ENCODE measurements at regions not wholly inside any gene's neighbourhood (a gene's known extent, or its start where the extent isn't known, plus 50 kb on each side); places are given as distances from the start of the nearest gene placed in this dataset.

DNA sequence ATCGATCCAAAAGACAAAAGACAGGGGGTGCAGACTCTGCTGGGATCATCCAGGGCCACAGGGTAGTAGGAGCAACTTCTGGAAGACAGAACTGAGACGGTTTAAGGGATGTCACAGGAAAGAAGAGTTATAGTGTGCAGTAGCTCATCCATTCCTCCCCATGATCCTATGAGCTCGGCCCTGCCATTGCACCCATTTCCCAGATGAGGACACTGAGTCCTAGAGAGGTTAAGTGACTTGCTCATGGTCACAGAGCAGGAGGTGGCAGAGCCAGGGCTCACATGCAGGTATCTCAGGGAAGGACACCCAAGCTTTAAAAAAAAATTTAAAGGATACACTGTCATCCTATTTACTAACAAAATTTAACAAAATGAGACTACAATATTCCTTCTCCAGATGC lies 86.1 kb upstream of the FZD10 start:
- DNase-seq (ENCODE audit: low read depth) (no peak), FAIRE-seq (no peak)
- no peak overlapping the region for H3K9ac ChIP-seq (ENCODE audit: low read length)
- TF ChIP-seq, protein P1, sequence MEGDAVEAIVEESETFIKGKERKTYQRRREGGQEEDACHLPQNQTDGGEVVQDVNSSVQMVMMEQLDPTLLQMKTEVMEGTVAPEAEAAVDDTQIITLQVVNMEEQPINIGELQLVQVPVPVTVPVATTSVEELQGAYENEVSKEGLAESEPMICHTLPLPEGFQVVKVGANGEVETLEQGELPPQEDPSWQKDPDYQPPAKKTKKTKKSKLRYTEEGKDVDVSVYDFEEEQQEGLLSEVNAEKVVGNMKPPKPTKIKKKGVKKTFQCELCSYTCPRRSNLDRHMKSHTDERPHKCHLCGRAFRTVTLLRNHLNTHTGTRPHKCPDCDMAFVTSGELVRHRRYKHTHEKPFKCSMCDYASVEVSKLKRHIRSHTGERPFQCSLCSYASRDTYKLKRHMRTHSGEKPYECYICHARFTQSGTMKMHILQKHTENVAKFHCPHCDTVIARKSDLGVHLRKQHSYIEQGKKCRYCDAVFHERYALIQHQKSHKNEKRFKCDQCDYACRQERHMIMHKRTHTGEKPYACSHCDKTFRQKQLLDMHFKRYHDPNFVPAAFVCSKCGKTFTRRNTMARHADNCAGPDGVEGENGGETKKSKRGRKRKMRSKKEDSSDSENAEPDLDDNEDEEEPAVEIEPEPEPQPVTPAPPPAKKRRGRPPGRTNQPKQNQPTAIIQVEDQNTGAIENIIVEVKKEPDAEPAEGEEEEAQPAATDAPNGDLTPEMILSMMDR (IDR thresholded peaks at IDR 0.05; ENCODE audit: insufficient read depth, low read depth, low read length): no peak
- no peak for TF ChIP-seq EZH2 (IDR thresholded peaks at IDR 0.05; ENCODE audit: insufficient read depth, low read length)
- Mint-ChIP-seq H3K4me3 (ENCODE audit: unreplicated experiment) (no peak overlapping the region), H3K4me1 (ENCODE audit: low read depth, unreplicated experiment) (no peaks in the 10 kb centered on the region), H3K27ac (ENCODE audit: unreplicated experiment) (no peak overlapping the region), H3K36me3 (ENCODE audit: low read depth, unreplicated experiment) (no peaks in the 10 kb centered on the region), H3K9me3 (ENCODE audit: unreplicated experiment) (peaks cover 22% of the 10 kb centered on the region), H3K27me3 (ENCODE audit: low read depth, unreplicated experiment) (no peaks in the 10 kb centered on the region)
- no peak overlapping the region for H2AFZ ChIP-seq (ENCODE audit: low read depth, low read length)
- no peak overlapping the region for H3K27ac ChIP-seq (ENCODE audit: low read depth, low read length)
- no peaks in the 10 kb centered on the region for H4K20me1 ChIP-seq (ENCODE audit: insufficient read depth, low read length)
- H3K4me2 ChIP-seq (ENCODE audit: low read length): no peak overlapping the region
- H3K36me3 ChIP-seq (ENCODE audit: insufficient read depth, low read length): no peaks in the 10 kb centered on the region
- no peaks in the 10 kb centered on the region for H3K4me1 ChIP-seq (ENCODE audit: insufficient read depth, low read length)
- H3K9me3 ChIP-seq (ENCODE audit: insufficient read depth, low read depth, low read length): peaks cover 3% of the 10 kb centered on the region
- H3K79me2 ChIP-seq (ENCODE audit: insufficient read depth, low read length): no peaks in the 10 kb centered on the region
- H3K27me3 ChIP-seq (ENCODE audit: insufficient read depth, low read length): no peaks in the 10 kb centered on the region
- no peak overlapping the region for H3K4me3 ChIP-seq (ENCODE audit: insufficient read depth, low read depth, low read length)

DNA sequence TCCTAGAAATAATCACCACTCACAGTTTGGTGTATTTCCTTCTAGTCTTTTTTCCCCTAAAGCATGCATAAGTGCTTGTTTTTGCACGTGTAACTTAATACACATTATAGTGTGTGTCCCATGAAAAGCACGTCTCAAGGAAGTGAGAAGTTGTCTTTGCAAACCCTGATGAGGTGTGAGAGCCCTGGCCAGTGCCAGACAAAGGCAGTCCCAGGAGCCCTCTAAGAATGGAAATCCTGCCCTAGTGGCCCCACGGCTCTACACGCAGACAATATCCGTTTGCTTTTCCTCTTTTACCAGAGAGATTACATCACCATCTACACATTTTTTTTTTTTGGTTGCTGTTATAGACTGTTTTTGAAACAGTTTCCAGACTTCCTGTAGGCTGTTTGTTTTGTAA lies 85.5 kb upstream of the FZD10 start:
- Mint-ChIP-seq H3K4me3 (ENCODE audit: unreplicated experiment) (no peak overlapping the region), H3K9me3 (ENCODE audit: unreplicated experiment) (peaks cover 25% of the 10 kb centered on the region), H3K27ac (ENCODE audit: unreplicated experiment) (no peak overlapping the region), H3K36me3 (ENCODE audit: low read depth, unreplicated experiment) (no peaks in the 10 kb centered on the region), H3K4me1 (ENCODE audit: low read depth, unreplicated experiment) (no peaks in the 10 kb centered on the region), H3K27me3 (ENCODE audit: low read depth, unreplicated experiment) (no peaks in the 10 kb centered on the region)
- no peak overlapping the region for H3K27ac ChIP-seq (ENCODE audit: low read depth, low read length)
- FAIRE-seq (no peak), DNase-seq (ENCODE audit: low read depth) (no peak)
- no peak overlapping the region for H2AFZ ChIP-seq (ENCODE audit: low read depth, low read length)
- H3K4me2 ChIP-seq (ENCODE audit: low read length): no peak overlapping the region
- H3K9me3 ChIP-seq (ENCODE audit: insufficient read depth, low read depth, low read length): peaks cover 3% of the 10 kb centered on the region
- H3K9ac ChIP-seq (ENCODE audit: low read length): no peak overlapping the region
- H3K4me1 ChIP-seq (ENCODE audit: insufficient read depth, low read length): no peaks in the 10 kb centered on the region
- TF ChIP-seq, protein P1 (IDR thresholded peaks at IDR 0.05; ENCODE audit: insufficient read depth, low read depth, low read length): no peak
- no peaks in the 10 kb centered on the region for H3K79me2 ChIP-seq (ENCODE audit: insufficient read depth, low read length)
- H3K4me3 ChIP-seq (ENCODE audit: insufficient read depth, low read depth, low read length): no peak overlapping the region
- no peaks in the 10 kb centered on the region for H3K27me3 ChIP-seq (ENCODE audit: insufficient read depth, low read length)
- no peaks in the 10 kb centered on the region for H3K36me3 ChIP-seq (ENCODE audit: insufficient read depth, low read length)
- H4K20me1 ChIP-seq (ENCODE audit: insufficient read depth, low read length): no peaks in the 10 kb centered on the region

DNA sequence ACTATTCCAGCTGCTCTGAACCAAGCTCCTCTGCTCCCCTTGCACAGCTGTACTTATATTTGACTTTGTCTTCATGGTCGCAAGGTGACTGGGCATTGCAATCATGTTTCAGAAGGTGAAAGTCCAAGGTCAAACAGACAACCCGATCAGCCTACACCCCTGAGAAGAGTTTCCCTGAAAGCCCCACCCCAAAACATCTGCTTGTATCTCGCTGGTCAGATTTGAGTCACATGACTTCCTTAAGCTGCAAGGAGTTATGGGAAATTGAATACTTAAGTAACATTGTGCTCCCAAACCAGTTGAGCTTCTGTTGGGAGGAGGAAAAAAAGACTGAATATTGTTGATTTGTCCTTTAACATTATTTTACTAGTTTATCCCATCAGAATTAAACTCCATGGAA lies 83.4 kb upstream of the FZD10 start:
- H3K36me3 ChIP-seq (ENCODE audit: insufficient read depth, low read length): no peaks in the 10 kb centered on the region
- no peaks in the 10 kb centered on the region for H3K27me3 Mint-ChIP-seq (ENCODE audit: low read depth, unreplicated experiment)
- no peak for FAIRE-seq
- H3K4me1 ChIP-seq (ENCODE audit: insufficient read depth, low read length): no peaks in the 10 kb centered on the region
- TF ChIP-seq, protein P1 (IDR thresholded peaks at IDR 0.05; ENCODE audit: insufficient read depth, low read depth, low read length): no peak
- H3K27ac ChIP-seq (ENCODE audit: low read depth, low read length): no peak overlapping the region
- H3K27me3 ChIP-seq (ENCODE audit: insufficient read depth, low read length): no peaks in the 10 kb centered on the region
- H3K36me3 Mint-ChIP-seq (ENCODE audit: low read depth, unreplicated experiment): no peaks in the 10 kb centered on the region
- H3K79me2 ChIP-seq (ENCODE audit: insufficient read depth, low read length): no peaks in the 10 kb centered on the region
- no peaks in the 10 kb centered on the region for H4K20me1 ChIP-seq (ENCODE audit: insufficient read depth, low read length)
- no peak overlapping the region for H3K4me3 ChIP-seq (ENCODE audit: insufficient read depth, low read depth, low read length)
- DNase-seq (ENCODE audit: low read depth): no peak
- peaks cover 6% of the 10 kb centered on the region for H3K9me3 ChIP-seq (ENCODE audit: insufficient read depth, low read depth, low read length)
- no peak overlapping the region for H3K9ac ChIP-seq (ENCODE audit: low read length)
- no peak overlapping the region for H2AFZ ChIP-seq (ENCODE audit: low read depth, low read length)
- H3K9me3 Mint-ChIP-seq (ENCODE audit: unreplicated experiment): peaks cover 27% of the 10 kb centered on the region
- H3K4me3 Mint-ChIP-seq (ENCODE audit: unreplicated experiment): no peak overlapping the region
- H3K4me1 Mint-ChIP-seq (ENCODE audit: low read depth, unreplicated experiment): no peaks in the 10 kb centered on the region
- H3K4me2 ChIP-seq (ENCODE audit: low read length): no peak overlapping the region
- H3K27ac Mint-ChIP-seq (ENCODE audit: unreplicated experiment): no peak overlapping the region
